Activated T-cell treated with anti-CD3 and anti-CD28 coated beads, Interleukin-2, amount 50 U/mL, for 24 hours (primary cell): ENCODE measurements at regions not wholly inside any gene's neighbourhood (a gene's known extent, or its start where the extent isn't known, plus 50 kb on each side); places are given as distances from the start of the nearest gene placed in this dataset.

Experiments used
- DNase-seq: peaks from one replicate; pipeline ENCODE4 v3.0.0-alpha.2; 2020
- H3K27ac Mint-ChIP-seq: 2 replicates; pipeline ENCODE4 v1.8.0; 2020; ENCODE audit warnings: mild to moderate bottlenecking, mixed read lengths
- H3K27me3 Mint-ChIP-seq: 2 replicates; pipeline ENCODE4 v1.8.0; 2020; ENCODE audit warnings: mixed read lengths
- H3K36me3 Mint-ChIP-seq: 2 replicates; pipeline ENCODE4 v1.8.0; 2020; ENCODE audit warnings: low read depth, mixed read lengths
- H3K4me1 Mint-ChIP-seq: 2 replicates; pipeline ENCODE4 v1.8.0; 2020; ENCODE audit warnings: low read depth, mixed read lengths
- H3K4me3 Mint-ChIP-seq: 2 replicates; pipeline ENCODE4 v1.8.0; 2020; ENCODE audit warnings: mild to moderate bottlenecking, moderate library complexity, mixed read lengths
- H3K9me3 Mint-ChIP-seq: 2 replicates; pipeline ENCODE4 v1.8.0; 2020; ENCODE audit warnings: mixed read lengths

GRCh38 chr5:21661184-21661583 lies 1192.0 kb downstream of the CDH12 start:
- Mint-ChIP-seq H3K27me3 (no peaks in the 10 kb centered on the region), H3K36me3 (no peaks in the 10 kb centered on the region), H3K4me1 (no peaks in the 10 kb centered on the region), H3K27ac (no peak overlapping the region), H3K9me3 (peaks cover 19% of the 10 kb centered on the region), H3K4me3 (no peak overlapping the region)
- no peak for DNase-seq

GRCh38 chr5:21654556-21654955 lies 1198.6 kb downstream of the CDH12 start:
- no peaks in the 10 kb centered on the region for H3K4me1 Mint-ChIP-seq
- no peaks in the 10 kb centered on the region for H3K27me3 Mint-ChIP-seq
- H3K36me3 Mint-ChIP-seq = no peaks in the 10 kb centered on the region
- no peak overlapping the region for H3K27ac Mint-ChIP-seq
- no peak for DNase-seq
- H3K9me3 Mint-ChIP-seq = peaks cover 5% of the 10 kb centered on the region
- no peak overlapping the region for H3K4me3 Mint-ChIP-seq

DNA sequence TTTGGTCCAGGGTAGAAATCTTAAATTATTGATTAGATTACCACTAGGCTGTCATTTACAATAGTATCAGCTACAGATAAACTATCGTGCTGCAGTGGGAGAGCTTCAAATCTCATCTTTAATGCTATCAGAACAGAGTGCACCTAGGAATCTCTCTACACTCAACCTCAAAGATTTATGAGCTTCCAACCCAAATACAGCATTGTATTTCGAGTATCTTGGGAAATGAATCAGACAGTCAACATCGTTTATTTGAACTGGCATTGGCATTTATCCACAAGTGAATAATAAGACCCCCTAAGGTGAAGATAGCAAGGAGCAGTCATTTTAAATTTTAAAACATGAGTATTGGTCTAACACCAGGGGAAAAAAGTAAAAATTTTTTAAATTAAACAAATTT lies 1203.2 kb downstream of the CDH12 start:
- H3K4me3 Mint-ChIP-seq = no peak overlapping the region
- no peak for DNase-seq

DNA sequence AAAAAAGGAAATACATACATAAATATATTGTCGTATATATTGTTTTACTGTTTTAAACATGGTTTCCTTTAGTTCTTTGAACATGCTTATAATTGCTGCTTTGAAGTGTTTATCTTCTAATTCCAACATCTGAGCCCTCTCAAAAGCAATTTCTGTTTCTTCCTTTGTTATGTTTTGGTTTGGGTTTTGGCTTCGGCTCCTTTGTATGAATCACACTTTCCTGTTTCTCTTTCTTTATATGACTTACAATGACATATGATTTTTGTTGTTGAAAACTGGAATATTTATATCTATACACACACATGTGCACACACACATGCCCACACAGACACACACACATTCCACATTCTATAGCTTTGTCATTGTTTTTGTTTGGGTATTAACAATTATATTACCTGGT lies 1206.7 kb downstream of the CDH12 start:
- Mint-ChIP-seq H3K4me1 (no peaks in the 10 kb centered on the region), H3K4me3 (no peak overlapping the region), H3K27ac (no peak overlapping the region), H3K36me3 (no peaks in the 10 kb centered on the region), H3K27me3 (no peaks in the 10 kb centered on the region), H3K9me3 (peaks cover 4% of the 10 kb centered on the region)
- DNase-seq = no peak

More for the DNA sequence above, 1203.2 kb downstream of the CDH12 start:
- Mint-ChIP-seq H3K36me3 (no peaks in the 10 kb centered on the region), H3K4me1 (no peaks in the 10 kb centered on the region), H3K9me3 (peaks cover 5% of the 10 kb centered on the region), H3K27me3 (no peaks in the 10 kb centered on the region), H3K27ac (no peak overlapping the region)

DNA sequence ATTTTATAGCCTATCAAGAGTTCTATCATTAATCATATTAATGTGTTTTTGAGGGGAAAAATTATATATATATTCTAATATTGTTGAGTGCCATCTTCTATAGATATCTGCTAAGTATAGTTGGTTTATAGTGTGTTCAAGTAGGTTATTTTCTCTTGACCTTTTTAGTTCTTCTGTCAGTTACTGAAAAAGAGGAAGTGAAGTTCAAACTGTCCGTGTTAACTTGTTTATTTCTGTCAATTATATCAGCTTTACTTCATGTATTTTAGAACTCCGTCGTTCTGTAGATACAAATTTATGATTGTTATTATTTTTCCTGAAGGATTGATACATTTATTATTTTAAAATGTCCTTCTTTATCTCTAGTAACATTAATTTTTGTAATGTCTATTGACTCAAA lies 1209.1 kb downstream of the CDH12 start:
- H3K27me3 Mint-ChIP-seq = no peaks in the 10 kb centered on the region
- no peak overlapping the region for H3K27ac Mint-ChIP-seq

GRCh38 chr5:21642312-21642711 lies 1210.8 kb downstream of the CDH12 start:
- peaks cover 6% of the 10 kb centered on the region for H3K9me3 Mint-ChIP-seq
- no peaks in the 10 kb centered on the region for H3K27me3 Mint-ChIP-seq
- H3K36me3 Mint-ChIP-seq = no peaks in the 10 kb centered on the region
- H3K4me3 Mint-ChIP-seq = no peak overlapping the region
- no peak for DNase-seq
- H3K4me1 Mint-ChIP-seq = no peaks in the 10 kb centered on the region
- no peak overlapping the region for H3K27ac Mint-ChIP-seq

More for the DNA sequence above, 1209.1 kb downstream of the CDH12 start:
- Mint-ChIP-seq H3K4me3 (no peak overlapping the region), H3K9me3 (peaks cover 4% of the 10 kb centered on the region), H3K36me3 (no peaks in the 10 kb centered on the region), H3K4me1 (no peaks in the 10 kb centered on the region)
- DNase-seq = no peak

DNA sequence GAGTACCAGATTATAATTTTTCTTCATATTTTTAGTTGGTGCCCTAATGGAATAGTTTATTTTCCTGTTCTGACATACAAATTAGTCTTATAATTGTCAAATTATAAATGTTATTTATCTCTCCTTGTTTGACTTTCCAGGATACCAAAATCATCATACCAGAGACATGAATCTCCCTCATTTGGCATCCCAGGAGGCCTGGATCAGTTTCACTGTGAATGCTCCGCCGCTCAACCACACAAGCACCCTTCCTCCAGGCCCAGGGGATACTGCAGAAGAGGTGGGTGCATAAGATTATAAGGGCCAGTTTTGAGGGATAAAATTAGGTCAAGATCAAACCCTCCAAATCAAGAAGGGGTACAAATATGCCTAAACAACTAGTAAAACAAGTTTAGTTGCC lies 1229.3 kb downstream of the CDH12 start:
- H3K27ac Mint-ChIP-seq = no peak overlapping the region
- no peaks in the 10 kb centered on the region for H3K4me1 Mint-ChIP-seq
- H3K4me3 Mint-ChIP-seq = no peak overlapping the region
- H3K27me3 Mint-ChIP-seq = no peaks in the 10 kb centered on the region
- no peak for DNase-seq
- no peaks in the 10 kb centered on the region for H3K36me3 Mint-ChIP-seq
- peaks cover 4% of the 10 kb centered on the region for H3K9me3 Mint-ChIP-seq

- Mint-ChIP-seq H3K4me3 (no peak overlapping the region), H3K27ac (no peak overlapping the region), H3K36me3 (no peaks in the 10 kb centered on the region), H3K4me1 (no peaks in the 10 kb centered on the region), H3K27me3 (no peaks in the 10 kb centered on the region), H3K9me3 (peaks cover 4% of the 10 kb centered on the region)
- DNase-seq = no peak
Measured at GRCh38 chr5:21615195-21615765, 1237.9 kb downstream of the CDH12 start.

DNA sequence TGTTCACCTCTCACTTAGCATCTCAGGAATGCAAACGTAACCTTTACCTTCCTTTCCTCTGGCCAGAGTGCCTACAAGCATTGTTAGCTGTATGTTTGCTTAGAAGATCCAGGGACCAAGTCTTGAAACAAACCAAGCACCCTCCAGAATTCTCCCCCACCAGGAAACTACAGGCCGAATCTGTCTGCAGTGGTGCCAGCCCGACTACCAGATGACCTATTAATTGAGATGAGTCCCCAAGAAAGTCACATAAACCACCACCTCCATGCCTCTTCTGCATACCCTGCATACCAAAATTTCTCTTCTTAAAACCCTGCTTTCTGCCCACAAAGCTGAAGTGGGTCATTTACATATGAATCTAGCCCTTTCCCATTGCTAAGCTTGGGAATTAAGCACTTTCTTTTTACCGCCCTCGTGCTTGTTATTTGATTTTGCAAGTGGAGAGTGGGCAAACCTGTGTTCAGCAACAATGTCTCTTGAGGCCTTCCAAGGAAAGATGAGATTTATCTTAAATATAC lies 1239.1 kb downstream of the CDH12 start:
- H3K4me3 Mint-ChIP-seq = no peak overlapping the region
- no peaks in the 10 kb centered on the region for H3K4me1 Mint-ChIP-seq

GRCh38 chr5:21603796-21604195 lies 1249.3 kb downstream of the CDH12 start:
- H3K27ac Mint-ChIP-seq = no peak overlapping the region
- H3K27me3 Mint-ChIP-seq = no peaks in the 10 kb centered on the region
- no peak for DNase-seq
- no peaks in the 10 kb centered on the region for H3K36me3 Mint-ChIP-seq
- no peak overlapping the region for H3K4me3 Mint-ChIP-seq
- no peaks in the 10 kb centered on the region for H3K4me1 Mint-ChIP-seq
- no peaks in the 10 kb centered on the region for H3K9me3 Mint-ChIP-seq

More for the DNA sequence above, 1239.1 kb downstream of the CDH12 start:
- H3K27me3 Mint-ChIP-seq = no peaks in the 10 kb centered on the region
- H3K36me3 Mint-ChIP-seq = no peaks in the 10 kb centered on the region
- no peak for DNase-seq
- H3K9me3 Mint-ChIP-seq = peaks cover 6% of the 10 kb centered on the region
- H3K27ac Mint-ChIP-seq = no peak overlapping the region

DNA sequence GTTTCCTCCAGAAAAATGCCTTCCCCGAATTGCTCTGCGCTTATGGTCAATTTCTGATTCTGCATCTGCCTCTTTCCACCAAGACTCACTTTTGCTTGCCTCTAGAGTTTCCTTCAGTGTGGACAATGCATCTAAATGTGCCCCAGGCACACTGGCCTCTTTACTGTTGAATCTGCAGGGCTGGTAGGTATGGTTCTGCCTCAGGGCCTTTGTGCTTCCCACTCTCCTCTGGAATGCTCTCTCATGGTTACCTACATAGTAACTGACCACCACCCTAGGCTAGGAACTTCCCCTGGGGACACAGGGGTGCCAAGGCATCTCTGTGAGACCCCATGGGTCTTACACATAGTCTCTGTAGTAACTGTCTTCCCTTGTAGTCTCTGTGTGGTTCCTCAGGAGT lies 1258.6 kb downstream of the CDH12 start:
- no peak for DNase-seq
- no peaks in the 10 kb centered on the region for H3K4me1 Mint-ChIP-seq
- peaks cover 15% of the 10 kb centered on the region for H3K9me3 Mint-ChIP-seq
- no peaks in the 10 kb centered on the region for H3K36me3 Mint-ChIP-seq
- no peaks in the 10 kb centered on the region for H3K27me3 Mint-ChIP-seq
- no peak overlapping the region for H3K4me3 Mint-ChIP-seq
- H3K27ac Mint-ChIP-seq = no peak overlapping the region

GRCh38 chr5:21593261-21593660 lies 1259.9 kb downstream of the CDH12 start:
- no peak overlapping the region for H3K27ac Mint-ChIP-seq
- H3K4me1 Mint-ChIP-seq = no peaks in the 10 kb centered on the region
- DNase-seq = no peak
- no peaks in the 10 kb centered on the region for H3K27me3 Mint-ChIP-seq
- no peaks in the 10 kb centered on the region for H3K36me3 Mint-ChIP-seq
- H3K9me3 Mint-ChIP-seq = peaks cover 15% of the 10 kb centered on the region
- no peak overlapping the region for H3K4me3 Mint-ChIP-seq

GRCh38 chr5:21581508-21581907 lies 1271.6 kb downstream of the CDH12 start:
- DNase-seq = no peak
- Mint-ChIP-seq H3K27ac (no peak overlapping the region), H3K4me3 (no peak overlapping the region), H3K36me3 (peaks cover 20% of the 10 kb centered on the region), H3K27me3 (no peaks in the 10 kb centered on the region), H3K4me1 (no peaks in the 10 kb centered on the region), H3K9me3 (peaks cover 16% of the 10 kb centered on the region)

- DNase-seq = no peak
- H3K4me3 Mint-ChIP-seq = no peak overlapping the region
- H3K27ac Mint-ChIP-seq = no peak overlapping the region
- peaks cover 16% of the 10 kb centered on the region for H3K36me3 Mint-ChIP-seq
- H3K4me1 Mint-ChIP-seq = no peaks in the 10 kb centered on the region
- peaks cover 9% of the 10 kb centered on the region for H3K9me3 Mint-ChIP-seq
- H3K27me3 Mint-ChIP-seq = no peaks in the 10 kb centered on the region
Measured at GRCh38 chr5:21574961-21575360, 1278.2 kb downstream of the CDH12 start.

- Mint-ChIP-seq H3K4me1 (no peaks in the 10 kb centered on the region), H3K36me3 (peaks cover 15% of the 10 kb centered on the region), H3K9me3 (peaks cover 7% of the 10 kb centered on the region), H3K4me3 (no peak overlapping the region), H3K27ac (no peak overlapping the region), H3K27me3 (no peaks in the 10 kb centered on the region)
- no peak for DNase-seq
Measured at GRCh38 chr5:21574438-21574837, 1278.7 kb downstream of the CDH12 start.
